HK-2 (cell line): ENCODE measurements at regions not wholly inside any gene's neighbourhood (a gene's known extent, or its start where the extent isn't known, plus 50 kb on each side); places are given as distances from the start of the nearest gene placed in this dataset.

Source experiments
- DNase-seq: peaks from one replicate; pipeline ENCODE4 v3.0.0-alpha.2; 2018; ENCODE audit not compliant: unreplicated experiment

DNA sequence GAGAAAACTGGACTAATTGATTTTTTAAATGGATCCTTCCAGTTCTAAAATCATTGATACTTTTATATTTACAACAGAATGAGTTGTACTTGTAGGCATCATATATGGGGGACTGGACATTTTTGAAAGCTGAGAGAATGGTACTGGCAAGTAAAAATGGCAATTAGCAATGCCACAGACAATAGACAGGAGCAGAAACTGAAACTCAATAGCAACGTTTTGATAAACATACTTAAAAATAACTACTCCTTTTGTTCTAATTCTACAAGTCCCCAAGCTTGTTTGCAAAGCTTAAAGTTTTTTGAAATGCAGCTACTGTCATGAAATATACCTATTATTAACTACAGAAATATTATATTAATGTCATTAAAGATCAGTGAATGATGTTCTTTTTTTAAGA, 52.8 kb upstream of the FBXL7 start:
- no peak for DNase-seq

DNA sequence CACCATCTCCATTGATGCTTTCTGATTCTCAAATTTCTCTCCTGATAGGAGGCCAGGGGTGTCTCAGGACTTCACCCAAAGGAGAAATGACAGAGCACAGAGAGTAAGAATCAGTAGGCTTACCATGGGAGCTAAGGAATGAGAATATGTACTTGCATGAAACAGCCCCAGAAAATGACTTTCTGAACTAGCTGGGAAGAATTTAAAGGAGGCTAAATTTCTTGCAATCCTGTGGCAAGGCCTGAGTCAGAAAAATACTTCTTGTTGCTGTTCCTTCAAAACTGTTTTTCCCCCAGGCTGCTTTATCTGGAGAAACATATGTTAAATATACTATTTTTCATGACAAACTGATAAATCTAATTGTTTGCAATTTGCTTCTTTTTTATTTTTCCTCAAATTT, 53.4 kb upstream of the FBXL7 start:
- DNase-seq = no peak

- no peak for DNase-seq
Measured at GRCh38 chr5:15442193-15442570, 57.8 kb upstream of the FBXL7 start.

GRCh38 chr5:15441433-15442192, 58.4 kb upstream of the FBXL7 start:
- DNase-seq = no peak

GRCh38 chr5:15440434-15440833, 59.5 kb upstream of the FBXL7 start:
- DNase-seq = no peak

DNA sequence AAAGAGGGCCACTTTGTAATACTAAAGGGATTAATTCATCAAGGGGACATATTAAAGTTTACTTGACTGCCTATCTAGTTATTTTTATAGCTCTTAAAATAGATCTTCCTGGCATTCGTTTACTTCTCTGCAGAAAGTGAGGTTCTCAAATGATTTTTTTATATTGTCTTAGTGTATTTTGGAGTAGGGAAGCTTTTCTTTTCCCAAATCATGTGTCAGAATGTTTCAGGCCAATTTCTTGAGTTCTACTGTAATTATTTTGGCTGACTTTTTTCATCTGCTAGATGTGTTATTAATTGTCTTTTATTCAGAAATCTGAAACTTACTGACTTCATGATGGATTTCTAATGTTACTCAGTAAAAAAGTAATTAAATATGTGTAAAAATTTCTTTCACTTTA, 60.2 kb upstream of the FBXL7 start:
- no peak for DNase-seq

DNA sequence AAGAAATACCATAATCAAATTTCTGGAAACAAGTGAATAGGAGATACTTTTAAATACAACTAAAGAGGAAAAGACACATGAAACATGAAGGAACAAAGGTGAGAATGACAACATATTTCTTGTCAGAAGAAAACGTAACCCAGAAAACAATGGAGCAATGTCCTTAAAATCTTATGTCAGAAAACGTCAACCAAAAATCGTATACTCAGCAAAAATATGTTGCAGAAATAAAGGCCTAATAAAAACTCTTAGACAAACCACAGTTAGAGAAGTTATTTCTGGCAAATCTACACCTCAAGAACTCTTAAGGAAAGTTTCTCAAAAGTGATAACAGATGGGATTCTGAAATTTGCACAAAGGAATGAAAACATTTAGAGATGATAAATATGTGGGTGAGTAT, 66.3 kb upstream of the FBXL7 start:
- DNase-seq = no peak

DNA sequence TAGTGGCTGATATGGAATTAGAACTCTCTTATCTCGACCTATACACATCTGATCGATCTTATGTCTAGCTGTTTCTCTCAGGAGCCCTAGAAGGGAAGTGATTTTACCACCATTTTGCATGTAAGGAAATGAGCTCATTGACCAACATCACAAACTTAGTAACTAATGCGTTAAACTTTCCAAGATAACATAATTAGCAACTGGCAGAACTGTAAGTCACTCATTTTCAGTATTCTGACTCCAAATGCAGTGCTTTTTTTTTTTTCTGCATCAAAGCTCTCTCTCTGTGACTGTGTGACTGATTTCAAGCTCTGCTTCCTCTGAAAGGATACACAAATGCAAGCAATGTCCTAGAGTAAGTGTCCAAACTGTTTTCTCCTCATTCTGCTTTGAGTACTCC, 68.1 kb upstream of the FBXL7 start:
- DNase-seq = no peak

GRCh38 chr5:15425766-15426165, 74.2 kb upstream of the FBXL7 start:
- no peak for DNase-seq

DNA sequence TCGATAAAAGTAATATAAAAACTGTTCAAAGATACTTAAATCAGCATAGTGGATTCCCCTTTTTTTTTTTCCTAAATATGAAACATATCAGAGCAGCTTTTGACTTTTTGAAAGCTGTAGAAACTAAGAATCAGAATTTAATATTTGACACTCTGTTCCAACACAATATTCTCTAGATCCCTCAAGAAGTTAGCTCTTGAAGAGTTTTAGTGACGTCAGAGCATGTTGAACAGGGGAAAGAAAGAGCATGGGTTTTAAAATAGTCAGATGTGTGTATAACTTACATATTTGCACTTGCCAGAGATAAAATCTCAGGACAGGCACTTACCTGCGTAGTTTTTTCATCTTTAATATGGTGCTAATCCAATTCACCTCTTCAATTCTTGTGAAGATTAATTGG, 75.2 kb upstream of the FBXL7 start:
- DNase-seq = no peak

DNA sequence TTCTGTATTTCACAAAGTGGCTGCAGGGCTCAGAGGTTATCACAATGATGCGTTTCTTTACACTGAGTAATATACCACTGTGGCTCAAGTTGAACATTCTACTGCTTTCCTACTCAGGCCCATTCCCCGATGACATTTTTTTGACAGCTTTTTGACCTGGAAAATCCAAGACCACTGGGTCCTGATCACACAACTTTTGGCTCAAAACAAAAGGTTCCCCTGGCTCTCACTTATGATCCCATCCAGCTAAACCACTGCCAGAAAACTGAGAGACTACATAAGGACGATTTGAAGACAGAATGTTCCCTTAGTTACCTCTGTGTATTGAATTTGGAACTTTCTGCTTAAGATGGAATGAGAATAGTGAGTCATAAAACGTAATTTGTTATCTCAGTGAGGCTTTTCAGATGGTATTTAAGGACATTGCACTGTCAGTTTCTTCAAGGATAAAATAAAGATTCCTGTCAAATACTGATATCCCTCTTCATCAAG, 78.0 kb upstream of the FBXL7 start:
- DNase-seq = no peak

DNA sequence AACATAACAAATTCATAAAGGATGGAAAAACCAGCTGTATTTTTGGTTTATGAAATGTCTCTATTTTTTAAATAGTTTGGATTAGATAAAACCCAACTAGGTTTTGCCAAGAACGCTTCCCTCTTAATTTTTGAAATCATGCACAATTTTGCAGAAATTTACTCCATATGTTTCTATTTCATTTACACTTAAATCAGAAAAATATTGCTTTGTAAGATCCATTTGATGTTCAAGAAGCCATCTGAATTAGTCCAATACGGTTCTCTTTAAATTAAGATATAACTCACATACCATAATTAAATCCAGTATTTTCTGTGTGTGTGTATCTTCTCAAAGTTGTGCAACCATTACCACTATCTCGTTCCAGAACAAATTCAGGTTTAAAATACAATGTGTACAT, 78.6 kb upstream of the FBXL7 start:
- DNase-seq = no peak

DNA sequence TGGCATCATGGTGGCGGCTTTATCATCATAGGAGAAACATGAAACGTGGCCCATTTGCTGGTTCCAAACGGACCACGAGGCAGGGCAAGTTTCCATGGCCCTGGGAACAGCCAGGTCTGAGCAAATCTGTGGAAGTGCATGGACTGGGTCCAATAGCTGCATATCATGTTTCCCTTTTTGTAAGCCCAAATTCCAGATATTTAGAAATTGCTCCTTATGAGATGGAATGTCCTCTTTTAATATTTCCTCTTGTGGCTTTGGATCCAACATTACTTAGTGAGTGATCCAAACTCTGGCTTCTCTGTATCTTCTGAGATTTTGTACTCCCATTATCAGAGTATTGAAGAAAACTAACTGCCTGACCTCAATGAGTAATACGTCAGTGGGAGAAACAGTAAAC, 79.8 kb upstream of the FBXL7 start:
- no peak for DNase-seq

- no peak for DNase-seq
Measured at GRCh38 chr5:15417156-15417555, 82.8 kb upstream of the FBXL7 start.

DNA sequence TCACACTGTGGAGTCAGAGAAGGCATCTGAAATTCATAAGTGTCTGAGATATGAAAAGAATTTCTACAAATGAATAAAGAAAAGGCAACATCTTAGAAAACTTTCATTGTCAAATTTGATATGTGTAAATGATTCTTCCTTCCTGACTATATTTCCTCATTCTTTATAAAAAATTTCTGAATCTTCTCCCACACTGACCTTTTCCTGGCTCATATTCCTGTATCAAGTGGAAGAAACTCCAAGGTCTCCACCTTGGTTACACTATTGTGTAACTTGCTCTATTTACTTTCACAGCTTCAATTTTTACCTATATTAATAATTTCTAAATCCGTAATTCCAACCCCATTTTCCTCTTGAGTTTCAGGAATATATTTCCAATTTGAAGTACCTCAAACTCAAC, 93.5 kb upstream of the FBXL7 start:
- no peak for DNase-seq

- DNase-seq = no peak
Measured at GRCh38 chr5:15393146-15393545, 106.8 kb upstream of the FBXL7 start.

DNA sequence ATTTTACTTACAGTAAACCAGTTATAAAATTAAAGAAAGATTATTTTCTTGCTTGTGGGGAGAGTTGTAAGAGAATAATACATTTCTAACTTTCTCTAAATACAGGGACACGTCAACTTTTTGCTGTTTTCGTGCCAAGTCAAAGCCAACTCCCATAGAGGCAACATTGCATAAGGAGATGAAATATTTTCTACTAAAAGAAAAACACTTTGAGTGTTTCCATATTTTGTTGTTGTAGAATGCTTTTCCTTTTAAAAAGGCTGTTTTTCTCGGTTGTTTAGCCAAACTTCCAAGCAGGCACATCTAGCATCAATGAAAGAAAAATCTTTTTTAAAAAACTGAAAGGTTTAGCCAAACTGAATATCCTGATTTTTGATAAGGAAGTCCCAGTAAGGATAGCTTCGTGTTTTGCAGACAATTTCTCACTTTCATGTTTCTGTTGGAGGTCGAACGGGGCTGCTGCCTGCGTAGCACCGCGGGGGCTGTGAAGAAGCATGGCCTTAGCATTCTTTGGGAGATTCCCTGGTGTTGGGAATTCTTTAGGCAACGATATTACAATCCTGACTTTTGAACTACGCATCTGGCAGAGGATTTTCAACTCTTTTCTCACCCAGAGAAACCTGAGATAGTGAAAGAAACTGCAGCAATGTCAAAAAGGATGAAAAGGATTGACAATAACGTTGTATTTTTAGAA, 108.1 kb upstream of the FBXL7 start:
- no peak for DNase-seq

DNA sequence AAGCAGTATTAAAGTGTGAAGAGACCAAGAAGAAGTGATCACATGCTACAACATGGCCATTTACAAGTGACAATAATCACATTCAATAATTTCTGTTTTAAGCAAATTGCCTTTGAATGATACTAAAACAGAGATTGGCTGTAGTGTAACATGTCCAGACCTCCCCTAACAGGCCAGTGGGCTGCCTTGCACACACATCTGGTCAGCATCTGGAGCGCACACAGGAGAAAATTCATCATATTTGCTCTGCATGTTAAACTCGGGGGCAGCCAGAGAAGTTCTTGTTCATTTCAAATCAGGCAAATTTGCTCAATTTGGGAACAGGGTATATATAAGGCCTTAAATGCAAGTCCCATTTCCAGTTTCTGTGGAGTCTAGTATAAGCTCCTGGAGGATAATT, 111.1 kb upstream of the FBXL7 start:
- DNase-seq = no peak

DNA sequence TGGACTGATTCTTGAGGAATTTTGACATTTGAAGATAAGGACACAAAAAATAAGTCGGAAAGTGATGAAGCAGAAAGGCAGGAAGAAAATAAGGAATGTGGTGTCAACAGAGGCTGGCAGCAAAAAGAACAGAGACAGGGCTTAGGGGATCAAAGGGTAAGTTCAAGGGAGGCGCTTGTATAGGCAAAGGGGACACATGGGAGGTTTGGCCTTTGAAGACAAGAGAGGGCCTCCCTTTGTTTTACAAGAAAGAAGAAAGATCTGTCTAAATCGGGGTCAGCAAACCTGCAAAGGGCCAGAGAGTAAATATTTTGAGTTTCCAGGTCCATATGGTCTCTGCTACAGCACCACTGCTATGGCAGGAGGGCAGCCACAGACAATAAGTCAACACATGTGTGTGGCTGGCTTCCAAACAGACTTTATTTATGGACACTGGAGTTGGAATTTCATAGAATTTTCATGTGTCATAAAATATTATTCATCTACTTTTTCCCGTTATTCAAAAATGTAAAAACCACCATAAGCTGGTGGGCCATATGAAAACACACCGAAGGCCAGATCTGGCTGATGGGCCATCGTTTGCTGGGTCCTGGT, 112.0 kb upstream of the FBXL7 start:
- no peak for DNase-seq

GRCh38 chr5:15386122-15386521, 113.9 kb upstream of the FBXL7 start:
- DNase-seq = no peak

DNA sequence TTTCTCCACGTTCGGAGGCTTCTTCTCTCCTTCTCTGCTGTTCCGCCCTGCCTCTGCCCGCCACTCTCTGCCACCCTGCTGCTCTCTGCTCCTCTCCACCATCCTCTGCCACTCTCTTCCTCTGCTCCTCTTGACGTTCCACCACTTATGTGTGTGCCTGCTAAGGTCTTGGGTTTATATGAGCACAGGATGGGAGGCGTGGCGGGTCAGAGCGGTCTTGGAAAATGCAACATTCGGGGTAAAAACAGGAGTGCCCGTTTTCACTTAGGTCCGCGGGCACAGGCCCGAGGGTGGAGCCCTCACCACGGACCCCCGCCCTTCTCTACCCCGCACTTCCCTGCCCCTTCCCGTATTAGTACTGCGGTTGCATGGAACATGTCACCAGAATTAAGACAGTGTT, 114.4 kb upstream of the FBXL7 start:
- DNase-seq = no peak

DNA sequence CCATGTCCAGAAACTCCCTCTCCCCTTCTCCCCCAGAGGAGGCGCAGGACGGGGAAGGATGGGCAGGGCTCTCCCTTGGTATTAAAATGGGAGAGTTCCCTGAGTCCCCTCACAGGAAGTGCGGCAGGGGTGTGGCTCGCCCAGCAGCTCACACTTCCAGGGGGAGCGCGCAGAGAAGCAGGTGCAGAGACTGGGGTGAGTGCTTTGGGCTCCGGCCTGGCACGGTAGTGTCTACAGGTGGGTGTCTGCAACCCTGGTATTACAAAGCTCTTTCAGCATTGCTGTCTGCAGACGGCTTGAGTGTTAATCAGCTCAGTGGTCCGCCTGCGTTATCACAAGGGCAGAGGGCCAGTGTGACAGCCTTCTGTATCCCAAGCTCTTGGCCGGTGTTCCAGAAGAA, 114.9 kb upstream of the FBXL7 start:
- no peak for DNase-seq

GRCh38 chr5:15384581-15384980, 115.4 kb upstream of the FBXL7 start:
- DNase-seq = no peak
